ENCODE measurements at regions not wholly inside any gene's neighbourhood (a gene's known extent, or its start where the extent isn't known, plus 50 kb on each side); places are given as distances from the start of the nearest gene placed in this dataset.

DNA sequence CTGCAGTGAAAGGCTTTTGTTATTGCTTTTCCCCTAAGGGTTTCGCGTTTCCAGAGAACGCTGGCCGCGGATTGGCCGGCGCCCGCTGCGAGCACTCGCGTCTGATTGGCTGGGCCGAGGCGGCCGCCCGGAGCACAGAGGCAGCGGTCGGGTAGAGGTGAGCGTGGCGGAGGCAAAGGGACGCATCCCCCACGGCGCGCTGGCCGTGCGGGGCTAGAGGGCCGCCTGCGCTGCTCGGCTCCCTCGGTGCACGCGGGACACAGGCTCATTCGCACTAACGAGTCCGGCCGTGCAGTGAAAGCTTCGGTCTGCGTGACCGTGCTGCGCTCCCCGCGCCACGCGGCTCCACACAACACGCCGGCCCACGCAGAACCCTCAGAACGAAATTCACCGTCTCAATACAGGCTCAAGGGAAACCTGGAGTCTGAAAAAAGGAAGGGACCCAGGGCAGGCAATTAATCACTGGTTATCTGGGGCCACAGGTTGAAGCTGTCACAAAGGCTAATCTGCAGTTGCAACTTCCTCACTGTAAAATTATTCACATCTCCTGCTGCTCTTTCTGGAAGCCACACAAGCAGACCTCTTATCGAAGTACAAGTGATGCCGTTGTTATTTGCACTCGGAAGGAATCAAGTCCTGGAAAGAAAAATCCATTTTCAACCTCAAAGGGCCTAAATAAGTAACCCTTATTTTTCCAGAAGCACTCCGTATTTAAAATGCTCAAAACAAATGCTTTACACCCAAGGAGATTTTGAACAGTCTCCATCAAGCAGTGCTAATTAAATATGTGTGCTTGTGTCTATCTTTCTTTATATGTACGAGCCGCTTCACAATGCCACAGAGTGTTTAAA is 94.6 kb downstream of the ZNF608 start:
- TF ChIP-seq, protein P1, sequence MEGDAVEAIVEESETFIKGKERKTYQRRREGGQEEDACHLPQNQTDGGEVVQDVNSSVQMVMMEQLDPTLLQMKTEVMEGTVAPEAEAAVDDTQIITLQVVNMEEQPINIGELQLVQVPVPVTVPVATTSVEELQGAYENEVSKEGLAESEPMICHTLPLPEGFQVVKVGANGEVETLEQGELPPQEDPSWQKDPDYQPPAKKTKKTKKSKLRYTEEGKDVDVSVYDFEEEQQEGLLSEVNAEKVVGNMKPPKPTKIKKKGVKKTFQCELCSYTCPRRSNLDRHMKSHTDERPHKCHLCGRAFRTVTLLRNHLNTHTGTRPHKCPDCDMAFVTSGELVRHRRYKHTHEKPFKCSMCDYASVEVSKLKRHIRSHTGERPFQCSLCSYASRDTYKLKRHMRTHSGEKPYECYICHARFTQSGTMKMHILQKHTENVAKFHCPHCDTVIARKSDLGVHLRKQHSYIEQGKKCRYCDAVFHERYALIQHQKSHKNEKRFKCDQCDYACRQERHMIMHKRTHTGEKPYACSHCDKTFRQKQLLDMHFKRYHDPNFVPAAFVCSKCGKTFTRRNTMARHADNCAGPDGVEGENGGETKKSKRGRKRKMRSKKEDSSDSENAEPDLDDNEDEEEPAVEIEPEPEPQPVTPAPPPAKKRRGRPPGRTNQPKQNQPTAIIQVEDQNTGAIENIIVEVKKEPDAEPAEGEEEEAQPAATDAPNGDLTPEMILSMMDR (conservative IDR thresholded peaks at IDR 0.05), result no peak
- TF ChIP-seq ZFX (IDR thresholded peaks at IDR 0.05), result no peak
